ENCODE measurements at regions not wholly inside any gene's neighbourhood (a gene's known extent, or its start where the extent isn't known, plus 50 kb on each side); places are given as distances from the start of the nearest gene placed in this dataset.

GRCh38 chr12:29066011-29066588 is 83.0 kb upstream of the FAR2 start:
- no peak overlapping the region for H2AFZ ChIP-seq (ENCODE audit: control insufficient read depth, low read depth, low read length)
- H3K27ac ChIP-seq (ENCODE audit: control insufficient read depth, insufficient read depth): no peak overlapping the region
- no peak for DNase-seq (ENCODE audit: low read depth, low spot score)
- intact Hi-C loops (cut with micrococcal nuclease; ENCODE audit: unreplicated experiment): no loop called here
- peak; percentile 87 for ATAC-seq
- BruUV-seq (replicated peaks): no TSS peak
- no peaks in the 10 kb centered on the region for H3K36me3 ChIP-seq (ENCODE audit: control insufficient read depth in 2 of 2, insufficient read depth in 2 of 2, low read length in 1 of 2)
- H3K79me2 ChIP-seq (ENCODE audit: control insufficient read depth, insufficient read depth, low read length): no peaks in the 10 kb centered on the region
- H4K20me1 ChIP-seq (ENCODE audit: control insufficient read depth, insufficient read depth): no peaks in the 10 kb centered on the region
- ChIA-PET POLR2A (interaction anchor here (0.6 kb wide), 1 partner anchor 255 kb away, joined by 3 read pairs; no protein-coding TSS in a partner anchor), RAD21 (ENCODE audit: unreplicated experiment) (no interaction called here), CTCF (no interaction called here), SMC1A (ENCODE audit: uncharacterized antibody, unreplicated experiment) (interaction anchor here (1.2 to 1.7 kb wide), 3 partner anchors 10 to 251 kb away, joined by 3 to 5 read pairs (median 3); no protein-coding TSS in a partner anchor)
- no peaks in the 10 kb centered on the region; a peak in 1 of 4 replicates for H3K27me3 ChIP-seq (replicated peaks in 1 of 2; ENCODE audit: control insufficient read depth in 2 of 2, insufficient read depth in 2 of 2, low read length in 1 of 2)
- H3K9me3 ChIP-seq (replicated peaks; ENCODE audit: control insufficient read depth, insufficient read depth, low read length): no peaks in the 10 kb centered on the region; the same call in 2 of the 3 replicates
- H3K4me3 ChIP-seq: no peak overlapping the region
- FAIRE-seq: no peak
- no peak overlapping the region for H3K9ac ChIP-seq (ENCODE audit: control insufficient read depth, insufficient read depth, low read length)
- no peak overlapping the region for H3K4me2 ChIP-seq (ENCODE audit: control insufficient read depth, insufficient read depth)
- WGBS (ENCODE audit: insufficient coverage, insufficient replicate concordance, low lambda C conversion rate, missing lambda C conversion rate): 0% methylated on average over 1 of the region's 1 CpG
- H3K4me1 ChIP-seq (ENCODE audit: control insufficient read depth, insufficient read depth, low read length): no peaks in the 10 kb centered on the region
- in situ Hi-C loops (cut with MboI): no loop called here
- TF ChIP-seq CREB1 (IDR thresholded peaks at IDR 0.05; ENCODE audit: low read depth): 0 out of 2 replicates have a peak, but pooled peaks have one; percentile 34
- TF ChIP-seq RBBP5 (conservative IDR thresholded peaks at IDR 0.05): no peak
- TF ChIP-seq DPF2 (IDR thresholded peaks at IDR 0.05): peak; percentile 83
- no peak for TF ChIP-seq E2F4 (IDR thresholded peaks at IDR 0.05; ENCODE audit: low read depth, low read length)
- TF ChIP-seq BHLHE40 (IDR thresholded peaks at IDR 0.05; ENCODE audit: borderline replicate concordance in 1 of 2, low read depth in 2 of 2, low read length in 1 of 2): peak in 1 of 2 experiments; percentile 35; a peak in 2 of 4 replicates
- TF ChIP-seq SPI1 (IDR thresholded peaks at IDR 0.05; ENCODE audit: borderline replicate concordance, insufficient read depth, low read depth, low read length): peak; percentile 39; the same call in 1 of the 2 replicates
- peak; percentile 40; the same call in 1 of the 2 replicates for TF ChIP-seq ZNF592 (IDR thresholded peaks at IDR 0.05)
- peak; percentile 80 for TF ChIP-seq ATF7 (IDR thresholded peaks at IDR 0.05; ENCODE audit: low read depth)
- TF ChIP-seq SMARCA5 (IDR thresholded peaks at IDR 0.05): no peak
- no peak for TF ChIP-seq ZBTB4 (CRISPR knock-in tag; IDR thresholded peaks at IDR 0.05)
- TF ChIP-seq IRF4 (IDR thresholded peaks at IDR 0.05; ENCODE audit: low read depth, low read length): peak; percentile 78; the same call in 1 of the 2 replicates
- no peak for TF ChIP-seq HCFC1 (IDR thresholded peaks at IDR 0.05; ENCODE audit: low read length)
- peak; percentile 96 for TF ChIP-seq JUNB (IDR thresholded peaks at IDR 0.05)
- no peak for TF ChIP-seq TARDBP (IDR thresholded peaks at IDR 0.05; ENCODE audit: borderline replicate concordance)
- peak; percentile 76 for TF ChIP-seq BMI1 (IDR thresholded peaks at IDR 0.05; ENCODE audit: borderline replicate concordance)
- TF ChIP-seq IKZF2 (IDR thresholded peaks at IDR 0.05): peak; percentile 60 to 62
- peak; percentile 73 for TF ChIP-seq MTA2 (IDR thresholded peaks at IDR 0.05; ENCODE audit: low read depth)
- TF ChIP-seq ESRRA (IDR thresholded peaks at IDR 0.05; ENCODE audit: low read length): no peak
